VCaP (cell line): ENCODE measurements at regions not wholly inside any gene's neighbourhood (a gene's known extent, or its start where the extent isn't known, plus 50 kb on each side); places are given as distances from the start of the nearest gene placed in this dataset.

Source experiments
- H3K27ac ChIP-seq: fragments of 450-650 bp; 2 replicates; pipeline ENCODE4 v1.5.1; 2017
- CTCF ChIP-seq: fragments of 450-650 bp; conservative IDR thresholded peaks from 2 replicates; pipeline ENCODE4 v1.5.1; 2017; ENCODE audit warnings: mild to moderate bottlenecking, moderate library complexity

GRCh38 chr14:101153691-101154090 is 250.2 kb upstream of the RTL1 start:
- H3K27ac ChIP-seq, result no peak overlapping the region
- TF ChIP-seq CTCF, result no peak

GRCh38 chr14:101155575-101155974 is 252.1 kb upstream of the RTL1 start:
- TF ChIP-seq CTCF, result no peak

GRCh38 chr14:101167428-101167827 is 263.9 kb upstream of the RTL1 start:
- TF ChIP-seq CTCF, result no peak
- no peak overlapping the region for H3K27ac ChIP-seq

More at GRCh38 chr14:101155575-101155974, 252.1 kb upstream of the RTL1 start:
- H3K27ac ChIP-seq, result no peak overlapping the region

- no peak overlapping the region for H3K27ac ChIP-seq
- TF ChIP-seq CTCF, result no peak
Measured at GRCh38 chr14:101169267-101169666, 265.7 kb upstream of the RTL1 start.

GRCh38 chr14:101171650-101172049 is 268.1 kb upstream of the RTL1 start:
- TF ChIP-seq CTCF, result no peak
- H3K27ac ChIP-seq, result no peak overlapping the region

- no peak for TF ChIP-seq CTCF
- H3K27ac ChIP-seq, result no peak overlapping the region
Measured at GRCh38 chr14:101173698-101174521, 270.4 kb upstream of the RTL1 start.

- H3K27ac ChIP-seq, result no peak overlapping the region
- TF ChIP-seq CTCF, result no peak
Measured at GRCh38 chr14:101174522-101174838, 271.0 kb upstream of the RTL1 start.
